GM12874 (cell line): ENCODE measurements at regions not wholly inside any gene's neighbourhood (a gene's known extent, or its start where the extent isn't known, plus 50 kb on each side); places are given as distances from the start of the nearest gene placed in this dataset.

ENCODE experiments used
- TF ChIP-seq, protein P1 (sequence below): IDR thresholded peaks from 2 replicates; pipeline ENCODE4 v1.5.1; 2011; ENCODE audit warnings: low read depth, mild to moderate bottlenecking, control low read depth, low read length, moderate library complexity; ENCODE audit not compliant: insufficient read depth

DNA sequence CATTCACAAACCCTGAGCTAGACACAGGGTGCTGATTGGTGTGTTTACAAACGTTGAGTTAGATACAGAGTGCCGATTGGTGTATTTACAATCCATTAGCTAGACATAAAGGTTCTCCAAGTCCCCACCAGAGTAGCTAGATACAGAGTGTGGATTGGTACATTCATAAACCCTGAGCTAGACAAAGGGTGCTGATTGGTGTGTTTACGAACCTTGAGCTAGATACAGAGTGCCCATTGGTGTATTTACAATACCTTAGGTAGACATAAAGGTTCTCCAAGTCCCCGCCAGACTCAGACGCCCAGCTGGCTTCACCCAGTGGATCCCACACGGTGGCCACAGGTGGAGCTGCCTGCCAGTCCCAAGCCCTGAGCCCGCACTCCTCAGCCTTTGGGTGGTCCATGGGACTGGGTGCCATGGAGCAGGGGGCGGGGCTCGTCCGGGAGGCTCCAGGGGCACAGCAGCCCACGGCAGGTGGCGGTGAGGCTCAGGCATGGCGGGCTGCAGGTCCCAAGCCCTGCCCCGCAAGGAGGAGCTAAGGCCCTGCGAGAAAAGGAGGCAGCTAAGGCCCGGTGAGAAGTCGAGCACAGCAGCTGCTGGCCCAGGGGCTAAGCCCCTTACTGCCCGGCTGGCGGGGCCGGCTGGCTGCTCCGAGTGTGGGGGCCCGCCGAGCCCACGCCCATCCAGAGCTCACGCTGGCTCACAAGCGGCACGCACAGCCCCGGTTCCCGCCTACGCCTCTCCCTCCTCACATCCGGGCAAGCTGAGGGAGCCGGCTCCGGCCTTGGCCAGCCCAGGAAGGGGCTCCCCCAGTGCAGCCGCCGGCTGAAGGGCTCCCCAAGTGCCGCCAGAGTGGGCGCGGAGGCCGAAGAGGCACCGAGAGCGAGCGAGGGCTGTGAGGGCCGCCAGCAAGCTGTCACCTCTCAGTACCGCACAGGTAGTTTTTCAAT lies 1039.2 kb upstream of the CDH9 start:
- TF ChIP-seq, protein P1, sequence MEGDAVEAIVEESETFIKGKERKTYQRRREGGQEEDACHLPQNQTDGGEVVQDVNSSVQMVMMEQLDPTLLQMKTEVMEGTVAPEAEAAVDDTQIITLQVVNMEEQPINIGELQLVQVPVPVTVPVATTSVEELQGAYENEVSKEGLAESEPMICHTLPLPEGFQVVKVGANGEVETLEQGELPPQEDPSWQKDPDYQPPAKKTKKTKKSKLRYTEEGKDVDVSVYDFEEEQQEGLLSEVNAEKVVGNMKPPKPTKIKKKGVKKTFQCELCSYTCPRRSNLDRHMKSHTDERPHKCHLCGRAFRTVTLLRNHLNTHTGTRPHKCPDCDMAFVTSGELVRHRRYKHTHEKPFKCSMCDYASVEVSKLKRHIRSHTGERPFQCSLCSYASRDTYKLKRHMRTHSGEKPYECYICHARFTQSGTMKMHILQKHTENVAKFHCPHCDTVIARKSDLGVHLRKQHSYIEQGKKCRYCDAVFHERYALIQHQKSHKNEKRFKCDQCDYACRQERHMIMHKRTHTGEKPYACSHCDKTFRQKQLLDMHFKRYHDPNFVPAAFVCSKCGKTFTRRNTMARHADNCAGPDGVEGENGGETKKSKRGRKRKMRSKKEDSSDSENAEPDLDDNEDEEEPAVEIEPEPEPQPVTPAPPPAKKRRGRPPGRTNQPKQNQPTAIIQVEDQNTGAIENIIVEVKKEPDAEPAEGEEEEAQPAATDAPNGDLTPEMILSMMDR: no peak

DNA sequence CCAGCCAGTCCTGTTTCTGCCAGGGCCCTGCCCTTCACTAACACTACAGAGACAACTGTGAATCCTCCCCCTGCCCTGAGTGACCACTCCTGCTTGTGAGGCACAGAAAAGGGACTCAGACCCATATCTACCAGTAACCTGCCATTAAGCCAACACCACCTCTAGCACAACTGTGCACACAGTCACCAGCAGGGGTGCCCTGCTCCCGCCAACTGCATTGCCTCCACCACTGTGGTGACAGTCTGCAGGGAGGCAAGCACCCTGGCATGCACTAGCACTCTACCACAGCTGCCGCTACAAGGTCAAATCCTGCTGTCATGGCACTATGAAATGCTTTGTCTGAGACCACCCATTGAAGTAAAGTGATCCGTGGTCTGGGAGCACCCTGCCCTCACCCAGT lies 1028.5 kb upstream of the CDH9 start:
- TF ChIP-seq, protein P1: no peak

DNA sequence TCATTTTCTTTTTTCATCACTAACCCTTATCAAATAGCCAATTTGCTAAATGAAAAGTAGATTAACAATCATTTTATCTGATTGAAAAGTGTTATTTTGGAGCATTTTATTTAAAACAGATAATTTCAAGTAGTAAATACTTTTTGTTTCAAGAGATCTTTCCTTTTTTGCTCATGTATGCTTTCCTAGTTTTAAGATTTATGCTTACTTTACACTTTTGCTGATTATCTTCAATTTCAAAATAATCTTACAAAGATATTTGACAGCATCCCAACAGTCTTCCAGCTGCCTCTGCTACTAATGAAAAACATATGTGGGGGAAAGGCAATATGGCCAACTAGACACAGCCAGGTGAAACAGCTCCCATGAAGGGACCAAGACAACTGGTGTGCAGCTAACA lies 1027.3 kb upstream of the CDH9 start:
- TF ChIP-seq, protein P1: no peak

DNA sequence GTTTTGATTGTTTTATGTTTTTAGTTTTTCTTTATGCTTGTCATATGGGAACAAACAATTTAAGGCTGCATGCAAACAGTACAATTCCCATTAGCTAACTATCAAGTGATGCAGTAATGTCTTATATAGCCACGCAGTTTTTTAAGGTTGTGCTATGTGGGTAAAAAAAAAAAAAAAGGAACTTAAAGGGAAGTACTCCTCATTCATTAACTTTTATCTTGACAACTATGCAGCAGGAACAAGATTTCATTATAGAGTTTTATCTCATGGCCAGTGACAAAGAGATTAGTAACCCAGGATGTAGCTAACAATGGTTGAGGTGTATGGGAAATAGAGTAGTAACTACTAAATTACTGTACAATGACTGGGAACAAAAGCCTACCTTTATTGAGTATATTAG lies 1008.2 kb upstream of the CDH9 start:
- TF ChIP-seq, protein P1: no peak

DNA sequence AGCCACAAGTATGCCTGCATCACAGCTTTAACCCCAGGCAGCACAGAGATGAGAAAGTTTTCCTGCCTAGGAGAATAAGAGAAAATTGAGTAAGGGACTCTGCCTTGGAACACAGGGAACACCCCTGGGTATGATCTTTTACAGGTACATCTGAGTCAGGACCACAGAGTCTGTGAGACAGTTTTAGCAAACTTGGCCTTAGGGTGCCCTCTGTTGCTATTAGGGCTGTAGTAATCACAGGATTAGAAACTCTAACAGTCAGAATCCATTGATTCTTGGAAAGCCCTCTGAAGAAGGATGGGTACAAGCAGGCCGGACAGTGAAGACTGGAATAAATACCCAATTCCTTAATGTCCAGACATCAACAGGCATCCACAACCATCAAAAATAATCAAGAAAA lies 989.5 kb upstream of the CDH9 start:
- TF ChIP-seq, protein P1: no peak

DNA sequence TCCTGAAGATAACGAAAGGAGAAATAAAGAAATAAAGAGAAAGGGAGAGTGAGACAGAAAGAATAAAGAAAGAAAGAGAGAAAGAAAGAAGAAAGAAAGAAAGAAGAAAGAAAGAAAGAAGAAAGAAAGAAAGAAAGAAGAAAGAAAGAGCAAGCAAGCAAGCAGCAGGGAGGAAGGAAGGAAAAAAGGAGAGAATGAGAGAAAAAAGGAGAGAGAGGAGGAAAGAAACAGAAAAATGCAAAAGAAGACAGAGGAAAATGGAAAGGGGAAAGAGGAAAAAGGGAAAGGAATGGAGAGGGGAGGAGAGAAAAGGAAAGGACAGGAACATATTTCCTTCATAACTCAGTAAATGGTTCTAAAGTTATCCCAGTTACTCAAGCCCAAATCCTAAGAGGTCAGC lies 978.8 kb upstream of the CDH9 start:
- TF ChIP-seq, protein P1: no peak

DNA sequence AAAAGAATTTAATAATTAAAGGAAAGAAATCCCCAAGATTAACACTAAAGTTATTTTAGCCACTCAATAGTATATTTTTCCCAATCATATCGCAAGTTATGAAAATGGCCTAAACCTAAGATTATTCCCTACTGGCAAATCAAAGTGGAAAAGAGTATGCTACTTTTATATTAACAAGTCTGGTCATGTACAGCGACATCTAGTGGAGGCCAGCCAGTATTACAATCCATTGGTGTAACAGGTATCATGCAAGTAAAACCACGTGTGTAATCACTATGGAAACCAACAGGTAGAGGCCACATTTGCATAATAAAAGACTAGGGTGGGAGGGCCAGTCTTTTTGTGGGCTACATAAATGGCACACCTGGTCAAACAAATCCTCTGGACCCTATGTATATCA lies 976.4 kb upstream of the CDH9 start:
- TF ChIP-seq, protein P1: peak; percentile 44; the same call in 1 of the 2 replicates
